ENCODE measurements at regions not wholly inside any gene's neighbourhood (a gene's known extent, or its start where the extent isn't known, plus 50 kb on each side); places are given as distances from the start of the nearest gene placed in this dataset.
"Not testable (repeated sequence)": the region's sequence is repeated elsewhere in the genome, so short reads cannot be mapped to it uniquely, and the experiment has no call there.

DNA sequence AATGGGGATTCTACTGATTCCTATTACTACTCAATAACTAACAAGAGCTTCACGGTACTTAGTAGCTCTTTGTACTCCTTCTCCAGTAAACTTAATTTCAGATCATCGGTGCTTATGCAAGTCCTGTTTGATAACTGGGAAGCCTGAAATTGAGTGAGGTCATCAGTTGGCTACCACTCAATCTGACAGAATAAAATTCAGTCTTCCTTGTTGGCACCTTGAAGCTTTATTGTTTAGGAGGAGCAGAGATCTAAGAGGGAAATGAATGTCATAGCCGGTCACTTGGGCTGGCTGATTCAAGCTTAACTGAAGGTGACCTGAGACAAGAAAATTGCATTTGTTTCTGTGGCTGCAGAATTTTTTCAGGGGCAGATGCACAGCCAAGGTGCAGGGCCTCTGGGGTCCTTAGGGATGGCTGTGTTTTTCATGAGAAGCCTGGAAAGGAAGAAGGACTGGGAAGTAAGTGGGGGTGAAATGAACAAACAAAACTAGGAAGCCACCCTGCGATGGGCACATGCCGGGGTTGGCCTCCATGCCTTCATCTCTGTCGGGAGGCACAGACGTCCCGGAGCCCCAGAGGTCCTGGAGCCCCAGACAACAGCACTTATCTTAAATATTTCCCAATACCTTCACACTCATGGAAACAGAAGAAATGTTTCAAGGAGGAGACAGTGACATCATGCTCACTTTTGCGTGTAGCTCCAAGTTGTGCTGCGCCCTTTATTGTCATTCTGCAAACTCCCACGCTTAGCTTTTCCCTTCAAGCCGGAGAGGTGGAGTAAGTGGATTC, 85.0 kb upstream of the KIF5B start:
- DNase-seq (ENCODE audit: low read depth in 3 of 3): no peak

DNA sequence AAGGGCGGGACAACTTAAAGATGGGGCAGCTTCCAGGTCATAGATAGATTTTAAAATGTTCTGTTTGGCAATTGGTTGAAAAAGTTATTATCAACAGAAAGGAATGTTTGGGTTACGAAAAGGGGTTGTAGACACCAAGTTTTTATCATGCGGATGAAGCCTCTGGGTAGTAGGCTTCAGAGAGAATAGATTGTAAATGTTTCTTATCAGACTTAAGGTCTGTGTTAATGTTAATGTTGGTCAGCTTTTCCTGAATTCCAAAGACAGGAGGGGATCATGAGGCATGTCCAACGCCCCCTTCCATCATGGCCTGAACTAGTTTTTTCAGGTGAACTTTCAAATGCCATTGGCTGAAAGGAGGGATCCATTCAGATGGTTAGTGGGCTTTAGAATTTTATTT, 84.2 kb upstream of the KIF5B start:
- DNase-seq (ENCODE audit: low read depth in 3 of 3): no peak

DNA sequence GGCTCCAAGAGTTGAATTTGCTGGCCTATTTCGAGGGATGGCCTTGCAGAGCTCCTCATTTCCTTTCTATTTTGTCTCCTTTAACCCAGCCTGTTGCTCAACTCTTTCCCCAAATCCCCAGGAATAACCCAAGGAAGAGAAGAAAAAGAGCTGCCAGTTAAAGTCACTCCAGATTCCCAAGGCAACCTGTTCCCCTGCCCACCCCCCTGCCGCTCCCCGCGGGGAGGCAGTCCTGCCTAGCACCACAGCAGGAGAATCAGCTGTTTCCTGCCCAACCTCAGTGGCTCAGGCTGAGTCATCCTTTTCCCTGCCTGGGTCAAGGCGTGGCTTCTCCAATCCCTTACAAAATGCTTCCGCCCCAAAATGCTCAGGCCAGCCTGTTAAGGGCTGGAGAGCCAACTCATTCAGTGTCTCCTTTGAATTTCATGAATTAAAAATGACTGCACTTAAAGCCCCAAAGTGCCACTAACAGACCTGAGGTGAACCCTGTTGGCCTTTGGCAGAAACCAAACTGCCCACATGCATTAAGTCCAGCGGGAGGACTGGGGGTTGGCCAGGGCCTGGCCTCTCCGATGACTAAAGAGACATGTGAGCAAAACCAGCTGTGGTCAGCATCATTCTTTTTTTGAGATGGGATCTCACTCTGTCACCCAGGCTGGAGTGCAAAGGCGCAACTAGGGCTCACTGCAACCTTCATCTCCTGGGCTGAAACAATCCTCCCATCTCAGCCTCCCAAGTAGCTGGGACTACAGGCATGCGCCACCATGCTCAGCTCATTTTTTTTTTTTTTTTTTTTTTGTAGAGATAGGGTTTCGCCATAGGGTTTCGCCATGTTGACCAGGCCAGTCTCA, 83.2 kb upstream of the KIF5B start:
- no peak for DNase-seq (ENCODE audit: low read depth in 3 of 3)

DNA sequence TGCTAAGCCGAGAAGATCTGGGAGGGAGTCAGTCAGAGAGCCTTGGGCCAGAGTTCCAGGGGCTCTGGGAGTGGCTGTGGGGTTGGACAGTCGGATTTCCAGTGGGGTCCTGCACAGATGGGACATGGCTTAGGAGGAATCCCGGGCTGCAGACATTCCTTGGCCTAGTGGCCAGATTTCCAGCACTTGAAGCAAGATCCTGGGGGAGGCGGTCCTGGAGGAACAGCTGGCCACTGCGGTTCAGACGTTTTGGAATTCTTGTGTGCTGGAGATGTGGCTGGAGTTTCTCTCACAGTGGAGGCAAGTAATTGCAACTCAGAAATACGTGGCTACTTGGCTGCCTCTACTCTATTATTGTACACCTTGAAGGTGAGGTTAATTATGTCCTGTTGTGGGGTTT, 80.7 kb upstream of the KIF5B start:
- DNase-seq (ENCODE audit: low read depth in 3 of 3): not testable (repeated sequence)

DNA sequence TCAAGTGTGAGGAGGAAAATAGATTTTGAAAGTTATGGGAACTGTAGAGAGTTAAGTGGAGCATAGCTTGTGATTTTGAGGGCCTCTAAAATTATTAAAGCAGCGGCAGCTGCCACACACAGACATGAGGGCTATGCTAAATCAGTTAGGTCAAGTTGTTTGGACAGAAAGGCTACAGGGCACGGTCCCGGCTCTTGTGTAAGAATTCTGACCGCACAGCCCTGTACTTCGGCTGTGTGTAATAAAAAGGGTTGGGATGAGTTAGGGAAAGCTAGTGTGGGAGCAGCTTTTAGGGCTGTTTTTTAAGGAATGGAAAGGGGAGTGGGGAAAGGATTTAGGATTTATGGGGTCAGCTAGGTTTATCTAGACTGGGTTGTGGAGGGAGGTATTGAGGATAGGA, 79.6 kb upstream of the KIF5B start:
- not testable (repeated sequence) for DNase-seq (ENCODE audit: low read depth in 3 of 3)

DNA sequence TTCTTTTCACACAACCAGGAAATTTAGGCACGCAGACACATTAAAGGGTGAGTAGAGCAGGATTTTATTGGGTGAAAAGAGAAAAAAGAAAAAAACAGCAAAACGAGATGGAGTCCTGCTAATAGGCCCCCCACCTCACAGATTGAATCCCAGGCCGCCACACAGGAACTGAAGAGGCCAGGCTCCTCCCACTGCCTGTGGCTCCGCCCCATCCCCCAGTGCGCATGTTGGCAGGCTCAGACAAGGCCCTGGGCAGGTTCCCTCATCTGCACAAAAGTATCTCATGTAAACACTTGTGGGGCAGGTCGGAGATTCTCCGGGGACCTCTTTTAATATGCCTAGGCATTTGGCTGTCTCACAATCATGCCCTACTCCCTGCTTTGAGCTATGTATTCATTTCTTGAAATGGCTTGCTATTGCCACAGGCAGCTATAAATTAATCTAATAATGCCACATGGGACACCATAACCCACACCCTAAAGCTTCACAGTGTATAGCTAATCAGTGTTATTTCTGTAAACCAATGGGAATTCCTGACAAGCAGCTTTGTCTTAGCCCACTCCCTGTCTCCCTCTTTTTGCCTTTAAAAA, 76.2 kb upstream of the KIF5B start:
- no peak for DNase-seq (ENCODE audit: low read depth in 3 of 3)

DNA sequence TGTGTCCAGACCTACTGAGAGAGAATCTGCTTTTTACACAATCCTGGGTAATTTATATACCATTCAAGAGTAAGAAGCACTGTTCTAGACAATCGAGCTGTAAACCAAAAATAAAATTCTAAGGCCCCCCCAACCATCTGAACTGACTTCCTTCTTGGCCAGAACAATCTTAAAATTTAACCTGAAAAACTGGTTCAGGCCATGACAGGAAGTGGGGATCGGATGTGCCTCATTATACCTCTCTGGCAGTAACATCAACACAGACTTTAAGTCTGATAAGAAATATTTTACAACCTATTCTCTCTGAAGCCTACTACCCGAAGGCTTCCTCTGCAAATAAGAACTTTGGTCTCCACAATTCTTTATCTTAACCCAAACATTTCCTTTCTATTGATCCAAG, 75.2 kb upstream of the KIF5B start:
- no peak for DNase-seq (ENCODE audit: low read depth in 3 of 3)

DNA sequence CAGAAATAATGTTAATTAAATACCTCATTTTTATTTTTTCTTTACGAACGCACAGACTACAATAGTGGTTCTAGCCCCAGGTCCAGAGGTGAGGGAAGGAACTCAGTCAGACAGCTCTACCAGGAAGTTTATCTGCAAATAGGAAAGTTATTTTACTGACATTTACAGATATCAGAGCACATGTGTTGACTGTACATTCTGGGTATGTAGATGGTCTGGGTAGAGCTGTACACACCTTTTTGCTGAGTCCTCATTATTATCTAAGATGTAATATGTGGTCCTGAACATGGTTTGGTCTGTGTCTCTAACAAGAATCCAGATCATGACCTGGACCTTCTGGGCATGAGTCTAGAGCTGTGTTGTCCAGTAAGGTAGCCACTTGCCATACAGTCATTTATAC, 74.6 kb upstream of the KIF5B start:
- no peak for DNase-seq (ENCODE audit: low read depth in 3 of 3)

DNA sequence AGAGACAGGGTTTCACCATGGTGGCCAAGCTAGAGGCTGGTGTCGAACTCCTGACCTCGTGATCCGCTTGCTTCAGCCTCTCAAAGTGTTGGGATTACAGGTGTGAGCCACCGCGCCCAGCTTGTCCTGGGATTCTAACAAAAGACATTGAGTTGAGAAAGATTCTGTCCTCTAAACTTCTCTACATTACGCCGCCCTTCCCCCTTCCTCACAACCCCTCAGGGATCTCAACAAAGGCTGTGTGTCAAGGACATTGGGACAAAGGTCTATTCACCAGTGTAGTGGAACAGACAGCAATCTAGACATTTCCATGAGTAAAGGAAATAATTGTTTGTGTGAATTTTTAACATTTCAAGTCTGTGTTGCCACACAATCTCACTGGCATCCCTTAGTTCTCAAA, 68.8 kb upstream of the KIF5B start:
- DNase-seq (ENCODE audit: low read depth in 3 of 3): no peak

DNA sequence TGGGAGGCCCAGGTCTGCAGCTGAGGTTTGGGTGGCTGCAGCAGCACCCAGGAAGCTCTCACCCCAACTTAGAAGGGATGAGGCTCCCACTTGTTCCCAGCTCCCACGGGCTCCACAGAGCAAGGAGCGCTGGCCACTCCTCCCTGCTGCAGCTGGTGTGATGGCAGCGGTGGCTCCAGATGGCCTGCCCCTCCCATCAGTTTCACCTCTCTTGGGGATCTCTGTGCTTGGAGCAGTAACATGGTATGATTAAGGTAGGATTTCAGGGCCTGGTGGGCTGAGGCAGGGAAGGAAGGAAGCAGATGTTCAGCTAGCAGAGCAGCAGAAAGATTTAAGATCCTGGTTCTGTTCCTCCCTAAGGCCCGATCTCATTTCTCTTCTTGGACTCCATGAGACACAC, 66.8 kb upstream of the KIF5B start:
- DNase-seq (ENCODE audit: low read depth in 3 of 3): no peak

DNA sequence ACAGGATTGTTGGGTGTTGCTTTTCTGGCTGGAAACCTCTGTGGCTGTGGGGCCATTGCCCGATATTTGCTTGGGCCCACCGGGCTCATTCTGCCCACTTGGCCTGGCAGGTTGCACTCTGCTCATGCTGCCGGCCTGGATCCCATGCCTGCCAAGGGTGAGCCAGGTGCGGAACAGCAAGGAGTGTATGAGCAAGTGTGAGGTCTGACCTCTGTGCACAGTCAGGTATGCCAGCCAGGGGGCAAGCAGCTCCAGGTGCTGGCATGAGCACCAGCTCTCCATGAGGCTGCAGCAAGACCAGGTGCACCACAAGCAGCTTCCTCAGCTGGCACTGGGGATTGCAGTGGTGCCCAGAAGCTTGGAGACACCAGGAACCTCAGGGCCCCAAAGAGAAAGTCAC, 65.4 kb upstream of the KIF5B start:
- DNase-seq (ENCODE audit: low read depth in 3 of 3): no peak

DNA sequence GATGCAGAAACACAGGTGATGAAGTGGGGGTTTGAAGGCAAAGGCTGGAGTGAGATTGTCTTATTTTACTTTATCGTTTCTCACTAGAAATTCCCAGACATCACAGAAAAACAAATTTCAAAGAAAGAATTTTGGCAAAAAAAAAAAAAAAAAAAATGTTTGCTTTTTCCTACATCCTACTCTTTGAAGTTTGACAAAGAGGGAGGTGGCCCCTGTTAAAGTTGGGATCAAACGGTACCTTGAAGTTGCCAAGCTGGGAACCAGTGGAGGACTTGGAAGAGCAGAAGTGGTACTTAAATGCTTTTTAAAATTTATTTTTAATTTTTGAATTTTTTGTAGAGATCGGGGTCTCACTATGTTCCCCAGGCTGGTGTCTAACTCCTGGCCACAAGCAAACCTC, 63.9 kb upstream of the KIF5B start:
- no peak for DNase-seq (ENCODE audit: low read depth in 3 of 3)

DNA sequence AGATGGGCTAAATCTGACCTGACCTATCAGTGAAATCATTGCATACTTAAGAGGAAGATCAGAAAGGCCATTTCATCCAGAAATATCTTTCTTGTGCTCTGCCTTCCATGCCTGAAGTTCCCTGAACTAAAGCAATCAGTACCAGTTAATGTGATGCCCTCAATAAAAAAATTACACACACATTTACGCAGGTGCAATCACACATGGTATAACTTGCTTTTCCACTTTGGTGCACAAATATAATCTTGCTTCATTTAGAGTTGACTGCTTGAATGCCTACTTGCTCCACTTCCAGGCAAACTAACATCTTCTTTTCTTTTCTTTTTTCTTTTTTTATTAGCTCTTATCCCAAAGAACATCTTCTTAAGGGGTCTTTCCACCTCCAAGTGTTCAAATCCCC, 58.3 kb upstream of the KIF5B start:
- no peak for DNase-seq (ENCODE audit: low read depth in 3 of 3)

DNA sequence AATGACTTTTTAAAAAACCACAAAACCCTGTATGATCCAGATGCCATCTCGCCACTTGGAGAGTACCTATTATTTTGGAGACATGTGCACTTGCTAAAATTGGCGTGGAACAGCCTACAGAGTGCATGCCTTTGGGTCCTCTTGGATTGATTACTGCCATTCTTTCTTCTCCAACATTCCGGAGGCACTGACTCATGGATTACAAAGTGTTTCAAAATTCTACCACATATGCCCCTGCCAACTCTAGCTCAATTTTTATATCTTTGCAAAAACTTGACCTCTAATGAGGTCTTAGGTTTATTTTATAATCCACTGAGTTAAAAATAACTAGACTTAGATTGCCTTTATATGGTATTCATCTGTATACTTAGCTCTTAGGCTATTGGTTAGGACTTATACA, 55.8 kb upstream of the KIF5B start:
- DNase-seq (ENCODE audit: low read depth in 3 of 3): no peak

DNA sequence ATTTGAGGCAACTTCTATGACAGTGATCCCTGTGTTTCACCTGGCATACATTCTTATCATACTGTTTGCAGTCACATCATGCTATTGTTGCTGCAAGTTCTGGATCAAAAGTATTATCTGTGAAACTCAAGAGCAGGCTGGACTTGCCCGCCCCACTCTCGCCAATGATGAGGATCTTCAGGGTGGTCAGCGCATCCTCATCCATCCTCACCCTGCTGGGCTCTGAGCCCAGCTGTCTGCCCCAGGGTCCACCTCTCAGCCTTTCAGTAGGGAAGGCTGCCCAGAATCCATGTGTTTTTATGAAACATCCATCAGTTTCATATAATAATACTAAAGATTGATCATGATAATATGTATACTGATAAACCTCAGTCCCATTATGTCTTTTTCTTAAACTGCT, 55.4 kb upstream of the KIF5B start:
- DNase-seq (ENCODE audit: low read depth in 3 of 3): no peak

DNA sequence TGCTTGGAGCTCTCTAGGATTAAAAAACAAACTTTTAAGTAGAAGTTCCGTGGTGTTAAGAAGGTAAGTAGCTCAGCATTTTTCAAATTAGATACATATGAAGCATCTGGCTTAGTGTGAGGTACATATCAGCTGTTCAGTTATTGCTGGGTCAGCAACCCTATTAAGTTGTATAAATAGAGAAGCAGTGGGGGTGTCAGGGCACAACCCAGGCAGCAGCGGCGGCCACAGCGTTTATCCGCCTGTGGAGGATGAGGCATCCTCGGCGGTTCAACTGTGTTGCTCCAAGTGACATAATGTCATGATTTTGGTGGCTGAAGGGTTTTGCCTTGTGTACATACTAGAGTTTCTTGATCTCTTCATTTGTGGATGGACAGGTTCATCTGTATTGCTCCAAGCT, 54.6 kb upstream of the KIF5B start:
- DNase-seq (ENCODE audit: low read depth in 3 of 3): no peak

DNA sequence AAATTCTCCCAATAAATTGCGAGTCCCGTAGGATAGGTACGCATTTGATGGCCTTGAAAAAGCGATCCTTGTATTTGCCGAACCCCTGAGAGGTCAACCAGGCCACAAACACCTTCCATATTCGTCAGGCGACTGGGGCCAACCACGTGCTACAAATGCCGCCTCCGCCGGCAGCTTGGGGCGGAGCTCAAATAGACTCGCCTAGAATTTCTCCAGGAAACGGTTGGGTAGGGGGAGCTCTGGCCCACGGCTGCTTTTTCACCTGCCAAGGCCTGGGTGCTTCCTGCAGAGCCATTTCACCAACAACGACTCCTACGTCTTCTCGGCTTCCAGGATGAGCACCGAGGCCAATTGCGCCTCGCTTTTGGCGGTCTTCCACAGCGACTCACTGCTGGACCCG, 53.4 kb upstream of the KIF5B start:
- no peak for DNase-seq (ENCODE audit: low read depth in 3 of 3)
